Lower leg skin (tissue), 4 donors: ENCODE measurements at regions not wholly inside any gene's neighbourhood (a gene's known extent, or its start where the extent isn't known, plus 50 kb on each side); places are given as distances from the start of the nearest gene placed in this dataset.

Experiments
- DNase-seq, 2 donors: peaks; one replicate each; pipeline ENCODE4 v3.0.0-alpha.2; 2019; ENCODE audit warnings: low spot score in 2 of 2
- H3K4me3 ChIP-seq: fragments of 200-600 bp; sonication (generic); 2 replicates; pipeline ENCODE4 v1.5.1; 2017; ENCODE audit warnings: mild to moderate bottlenecking, low read depth; ENCODE audit not compliant: poor library complexity, severe bottlenecking
- POLR2A ChIP-seq, 2 donors: fragments of 450-650 bp; IDR thresholded peaks; one replicate each; pipeline ENCODE4 v1.6.1; 2016 to 2017; ENCODE audit warnings: antibody characterized with exemption in 2 of 2, mild to moderate bottlenecking in 1 of 2, moderate library complexity in 1 of 2
- WGBS, 2 donors: methylation state at CpG; one replicate each; pipeline ENCODE4 v1.1.5; 2018; 5-methylcytosine and 5-hydroxymethylcytosine counted together
- intact Hi-C: fragments of 100-400 bp; cut with DNase I; formaldehyde crosslinking; loops from one replicate; pipeline ENCODE4 v1.15.0; 2023; ENCODE audit warnings: low total_unique reads
- TF ChIP-seq, protein P1 (sequence below), 3 donors: fragments of 450-650 bp; IDR thresholded peaks; one replicate each; pipeline ENCODE4 v1.5.1; 2016; ENCODE audit warnings: antibody characterized with exemption in 3 of 3, mild to moderate bottlenecking in 3 of 3, moderate library complexity in 2 of 3

DNA sequence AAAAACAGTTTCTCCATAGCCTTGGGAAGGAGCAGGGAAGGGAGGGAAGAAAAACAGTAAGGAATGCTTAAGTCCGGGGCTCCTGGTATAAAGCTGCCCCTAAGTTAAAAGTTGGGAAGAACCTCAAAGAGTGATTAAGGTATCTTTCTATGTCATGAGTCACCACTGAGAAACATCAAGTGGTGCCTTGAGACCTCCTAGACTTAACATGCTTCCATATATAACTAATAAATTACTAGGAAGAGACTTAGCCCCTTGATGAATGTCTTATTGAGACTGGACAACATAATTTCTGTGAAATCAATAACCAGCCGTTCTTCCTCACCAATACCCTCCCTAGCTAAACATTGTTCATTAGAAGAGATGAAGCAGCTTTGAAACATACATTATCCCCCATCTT lies 121.8 kb upstream of the SLC44A3 start:
- intact Hi-C loops: no loop called here
- no peak for DNase-seq

GRCh38 chr1:94697839-94698238 lies 122.3 kb upstream of the SLC44A3 start:
- no peak for DNase-seq
- intact Hi-C loops: no loop called here
- TF ChIP-seq, protein P1, sequence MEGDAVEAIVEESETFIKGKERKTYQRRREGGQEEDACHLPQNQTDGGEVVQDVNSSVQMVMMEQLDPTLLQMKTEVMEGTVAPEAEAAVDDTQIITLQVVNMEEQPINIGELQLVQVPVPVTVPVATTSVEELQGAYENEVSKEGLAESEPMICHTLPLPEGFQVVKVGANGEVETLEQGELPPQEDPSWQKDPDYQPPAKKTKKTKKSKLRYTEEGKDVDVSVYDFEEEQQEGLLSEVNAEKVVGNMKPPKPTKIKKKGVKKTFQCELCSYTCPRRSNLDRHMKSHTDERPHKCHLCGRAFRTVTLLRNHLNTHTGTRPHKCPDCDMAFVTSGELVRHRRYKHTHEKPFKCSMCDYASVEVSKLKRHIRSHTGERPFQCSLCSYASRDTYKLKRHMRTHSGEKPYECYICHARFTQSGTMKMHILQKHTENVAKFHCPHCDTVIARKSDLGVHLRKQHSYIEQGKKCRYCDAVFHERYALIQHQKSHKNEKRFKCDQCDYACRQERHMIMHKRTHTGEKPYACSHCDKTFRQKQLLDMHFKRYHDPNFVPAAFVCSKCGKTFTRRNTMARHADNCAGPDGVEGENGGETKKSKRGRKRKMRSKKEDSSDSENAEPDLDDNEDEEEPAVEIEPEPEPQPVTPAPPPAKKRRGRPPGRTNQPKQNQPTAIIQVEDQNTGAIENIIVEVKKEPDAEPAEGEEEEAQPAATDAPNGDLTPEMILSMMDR (IDR thresholded peaks at IDR 0.05): no peak
- TF ChIP-seq POLR2A (IDR thresholded peaks at IDR 0.05): no peak
- WGBS, 2 donors: 80 to 85% methylated on average over 5 of the region's 5 CpGs
- H3K4me3 ChIP-seq: no peak overlapping the region

More for the DNA sequence above, 121.8 kb upstream of the SLC44A3 start:
- no peak for TF ChIP-seq POLR2A (IDR thresholded peaks at IDR 0.05)
- TF ChIP-seq, protein P1 (IDR thresholded peaks at IDR 0.05): no peak
- 77 to 83% methylated on average over 2 of the region's 2 CpGs for WGBS, 2 donors
- H3K4me3 ChIP-seq: no peak overlapping the region

- no peak overlapping the region for H3K4me3 ChIP-seq
- intact Hi-C loops: no loop called here
- 83 to 91% methylated on average over 4 of the region's 4 CpGs for WGBS, 2 donors
- no peak for TF ChIP-seq POLR2A (IDR thresholded peaks at IDR 0.05)
- TF ChIP-seq, protein P1 (IDR thresholded peaks at IDR 0.05): no peak
- no peak for DNase-seq
Measured at GRCh38 chr1:94694226-94694915, 125.8 kb upstream of the SLC44A3 start.

GRCh38 chr1:94693435-94693834 lies 126.7 kb upstream of the SLC44A3 start:
- TF ChIP-seq, protein P1 (IDR thresholded peaks at IDR 0.05): no peak
- no peak for TF ChIP-seq POLR2A (IDR thresholded peaks at IDR 0.05)
- no peak overlapping the region for H3K4me3 ChIP-seq
- intact Hi-C loops: no loop called here

DNA sequence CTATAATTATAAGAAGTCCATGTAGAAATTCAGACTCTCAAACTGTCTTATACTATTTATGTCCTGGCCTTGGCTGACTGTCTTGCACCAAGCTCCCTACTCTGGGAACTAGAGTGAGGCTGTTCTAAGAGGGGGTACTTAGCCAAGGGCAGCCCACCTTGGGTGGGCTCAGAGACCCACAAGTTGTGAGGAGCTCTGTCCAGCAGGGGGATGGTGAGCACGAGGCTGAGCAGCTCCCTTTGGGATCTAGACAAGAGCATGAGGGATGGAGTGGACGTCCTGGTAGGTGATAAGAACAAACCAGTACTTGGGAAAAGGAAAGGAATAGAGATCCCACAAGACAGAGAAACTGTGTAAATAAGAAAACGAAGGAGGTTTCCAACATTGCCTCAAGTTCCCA lies 127.1 kb upstream of the SLC44A3 start:
- WGBS, 2 donors: 88 to 90% methylated on average over 3 of the region's 3 CpGs
- H3K4me3 ChIP-seq: no peak overlapping the region
- no peak for TF ChIP-seq POLR2A (IDR thresholded peaks at IDR 0.05)
- TF ChIP-seq, protein P1 (IDR thresholded peaks at IDR 0.05): no peak
- no peak for DNase-seq
- intact Hi-C loops: no loop called here

More at GRCh38 chr1:94693435-94693834, 126.7 kb upstream of the SLC44A3 start:
- DNase-seq: no peak
- 91 to 97% methylated on average over 1 of the region's 1 CpG for WGBS, 2 donors

DNA sequence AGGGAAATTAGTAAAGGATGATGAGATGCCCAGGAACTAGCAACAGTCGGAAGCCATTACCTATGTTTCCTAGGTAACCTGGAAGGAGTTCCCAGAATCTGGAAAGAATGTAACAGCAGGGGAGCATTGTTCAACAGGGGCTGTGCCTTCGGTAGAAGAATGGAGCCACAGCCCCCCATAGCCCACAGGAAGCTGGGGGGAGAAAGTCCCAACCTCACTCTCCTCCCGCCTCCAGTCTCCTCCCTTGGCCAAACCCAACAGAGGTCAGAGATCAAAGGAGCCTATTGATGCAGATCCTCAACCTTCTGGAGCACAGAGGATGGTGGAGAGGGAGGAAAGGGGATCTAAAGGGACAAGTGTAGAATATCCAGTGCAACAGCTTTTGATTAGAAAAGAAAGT lies 131.5 kb upstream of the SLC44A3 start:
- intact Hi-C loops: no loop called here
- TF ChIP-seq, protein P1 (IDR thresholded peaks at IDR 0.05): no peak
- TF ChIP-seq POLR2A (IDR thresholded peaks at IDR 0.05): no peak
- DNase-seq: no peak
- 75 to 86% methylated on average over 3 of the region's 3 CpGs for WGBS, 2 donors
- H3K4me3 ChIP-seq: no peak overlapping the region
